ENCODE measurements at regions not wholly inside any gene's neighbourhood (a gene's known extent, or its start where the extent isn't known, plus 50 kb on each side); places are given as distances from the start of the nearest gene placed in this dataset.
"Not testable (repeated sequence)": the region's sequence is repeated elsewhere in the genome, so short reads cannot be mapped to it uniquely, and the experiment has no call there.

DNA sequence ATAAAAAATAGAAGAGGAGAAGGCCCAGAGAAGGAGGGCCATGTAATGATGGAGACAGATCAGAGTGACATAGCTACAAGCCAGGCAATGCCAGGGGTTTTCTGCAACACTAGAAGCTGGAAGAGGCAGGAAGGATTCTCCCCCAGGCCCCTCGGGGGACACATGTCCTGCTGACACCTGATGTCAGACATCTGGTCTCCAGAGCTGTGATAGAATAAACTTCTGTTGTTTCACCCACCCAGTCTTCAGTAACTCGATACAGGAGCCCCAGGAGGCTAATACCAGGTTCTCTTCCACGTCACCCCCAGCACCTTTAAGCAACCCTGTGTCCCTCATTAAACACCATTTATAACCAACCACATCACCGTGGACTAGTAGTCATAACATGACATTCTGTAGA is 94.9 kb downstream of the TMEM130 start:
- DNase-seq: no peak

DNA sequence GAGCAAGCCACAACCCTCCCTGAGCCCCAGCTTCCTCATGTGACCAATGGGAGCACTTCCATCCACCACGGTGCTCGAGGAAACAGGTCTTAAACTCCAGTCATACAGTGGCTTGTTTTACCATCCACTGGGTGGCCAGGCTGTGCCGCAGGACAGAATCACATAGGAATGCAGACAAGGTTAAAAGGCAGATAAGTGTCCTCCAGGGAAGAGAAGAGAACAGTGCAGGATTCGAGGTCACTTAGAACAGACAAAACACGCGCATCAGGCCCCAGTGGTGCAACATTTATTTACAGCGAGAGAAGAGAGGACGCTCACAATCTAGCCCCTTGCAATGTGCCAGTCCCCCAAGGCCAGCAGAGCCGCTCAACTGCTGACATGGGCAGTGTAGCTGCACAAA is 92.8 kb downstream of the TMEM130 start:
- no peak for DNase-seq

DNA sequence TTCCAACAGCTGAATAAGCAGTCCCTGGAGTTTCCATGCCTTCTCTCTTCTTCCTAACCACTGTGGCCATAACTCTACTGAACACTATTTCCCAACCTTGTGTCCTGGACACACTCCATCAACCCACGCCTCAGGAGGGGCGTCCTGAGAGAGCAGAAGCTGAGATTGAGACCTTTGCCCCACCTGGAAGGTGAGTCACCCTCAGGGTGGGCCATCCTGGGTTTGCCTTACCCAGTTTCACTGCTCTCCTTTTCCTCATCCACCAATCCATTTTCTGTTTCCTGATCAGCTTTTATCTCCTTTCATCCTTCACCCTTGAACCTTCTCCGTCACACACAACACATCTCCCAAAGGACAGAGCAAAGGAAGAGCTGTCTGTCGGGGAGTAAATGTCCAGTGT is 91.4 kb downstream of the TMEM130 start:
- no peak for DNase-seq

GRCh38 chr7:98779800-98780587 is 89.8 kb downstream of the TMEM130 start:
- DNase-seq: no peak

- no peak for DNase-seq
These were observed 85.5 kb downstream of the TMEM130 start for GRCh38 chr7:98784216-98784785.

GRCh38 chr7:98785929-98786571 is 83.8 kb downstream of the TMEM130 start:
- no peak for DNase-seq

DNA sequence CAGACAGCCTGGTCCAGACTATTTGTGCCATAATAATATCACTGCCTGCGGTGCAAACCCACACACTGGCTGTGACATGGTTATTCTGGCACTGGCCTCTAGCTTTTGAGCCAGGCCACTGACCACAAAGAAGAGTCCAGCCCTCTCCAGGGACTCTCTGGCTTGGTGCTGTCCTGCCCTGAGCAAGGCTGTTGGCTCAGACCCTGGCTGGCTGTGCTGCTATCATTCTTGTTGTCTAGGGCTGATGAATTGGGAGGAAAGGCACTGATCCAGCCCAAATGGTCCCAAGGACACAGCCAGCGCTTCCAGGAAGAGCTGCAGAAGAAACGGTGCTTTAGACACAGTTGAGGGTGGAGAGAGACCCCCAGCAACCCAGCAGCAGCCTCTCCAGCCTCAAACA is 80.8 kb downstream of the TMEM130 start:
- DNase-seq: no peak

GRCh38 chr7:98794453-98794852 is 75.4 kb downstream of the TMEM130 start:
- not testable (repeated sequence) for DNase-seq

GRCh38 chr7:98795741-98796493 is 73.9 kb downstream of the TMEM130 start:
- no peak for DNase-seq
